Kidney (tissue), 13 donors: ENCODE measurements at regions not wholly inside any gene's neighbourhood (a gene's known extent, or its start where the extent isn't known, plus 50 kb on each side); places are given as distances from the start of the nearest gene placed in this dataset.

ENCODE experiments used
- DNase-seq, 5 donors: peaks; one replicate each; pipeline ENCODE4 v3.0.0-alpha.2; 2013 to 2020
- FAIRE-seq: peaks from 2 replicates; lab custom pipeline; 2012; peaks lifted over from hg19 to GRCh38; lab: Jason Lieb, UNC
- H3K27ac ChIP-seq, 2 donors: one replicate each; pipeline ENCODE4 v1.7.0; 2013; ENCODE audit warnings: low read depth in 2 of 2, low read length in 2 of 2, inconsistent platforms in 1 of 2
- H3K27me3 ChIP-seq: one replicate; pipeline ENCODE4 v1.7.1; 2013; ENCODE audit warnings: low read length, inconsistent platforms; ENCODE audit not compliant: control insufficient read depth, insufficient read depth
- H3K36me3 ChIP-seq, 3 donors: one replicate each; pipeline versions ENCODE4 v1.7.0 to v1.7.1; 2013; ENCODE audit warnings: low read length in 3 of 3, control low read depth in 1 of 3, inconsistent platforms in 1 of 3; ENCODE audit not compliant: insufficient read depth in 3 of 3, control insufficient read depth in 2 of 3
- H3K4me1 ChIP-seq, 3 donors: one replicate each; pipeline versions ENCODE4 v1.7.0 to v1.7.1; 2013; ENCODE audit warnings: low read length in 3 of 3, inconsistent platforms in 1 of 3, low read depth in 1 of 3; ENCODE audit not compliant: control insufficient read depth in 2 of 3, insufficient read depth in 2 of 3
- H3K4me3 ChIP-seq, 3 donors: one replicate each; pipeline versions ENCODE4 v1.7.0 to v1.8.1; 2013; ENCODE audit warnings: low read length in 3 of 3, control low read depth in 1 of 3, inconsistent platforms in 1 of 3
- H3K9ac ChIP-seq, 3 donors: one replicate each; pipeline versions ENCODE4 v1.7.0 to v1.7.1; 2013; ENCODE audit warnings: low read length in 3 of 3, control low read depth in 1 of 3, inconsistent platforms in 1 of 3
- H3K9me3 ChIP-seq, 3 donors: one replicate each; pipeline versions ENCODE4 v1.7.0 to v1.7.1; 2013; ENCODE audit warnings: low read length in 3 of 3, control low read depth in 1 of 3, inconsistent platforms in 1 of 3; ENCODE audit not compliant: control insufficient read depth in 2 of 3, insufficient read depth in 1 of 3
- intact Hi-C: fragments of 100-400 bp; cut with DNase I; formaldehyde crosslinking; loops from one replicate; pipeline ENCODE4 v1.11.1; 2022
- TF ChIP-seq, protein P1 (sequence below): IDR thresholded peaks from 3 replicates; pipeline ENCODE4 v1.5.1; 2012; ENCODE audit warnings: mild to moderate bottlenecking, moderate library complexity, borderline replicate concordance; ENCODE audit not compliant: insufficient read depth; ENCODE audit errors: extremely low read depth
- donor health status: control.
- donor health status: control.
- donor health status: control.
- donor health status: control.
- donor health status: control.
- donor health status: DM: yes; HTN: yes; CAD: no.
- donor health status: Normal renal cell carcinoma (clear cell type).

DNA sequence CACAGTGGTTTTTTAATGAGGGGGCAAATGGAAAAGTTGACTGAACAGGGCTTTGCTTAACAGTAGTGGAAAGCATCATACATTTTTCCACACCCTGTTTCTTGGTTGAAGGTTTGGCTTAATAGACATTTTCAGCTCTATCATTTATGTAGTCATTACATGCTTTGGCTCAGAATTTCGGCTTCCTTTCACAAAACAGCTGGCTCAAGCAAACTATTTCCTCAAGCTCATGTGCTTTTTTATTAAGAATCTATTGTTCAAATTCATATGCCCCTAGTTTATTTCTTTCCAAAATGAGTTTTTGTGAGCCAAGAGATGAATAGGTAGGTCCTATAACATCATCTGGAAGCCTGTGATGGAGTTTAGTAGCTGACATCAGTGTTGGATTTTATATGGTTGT lies 113.8 kb downstream of the SLITRK6 start:
- DNase-seq (no peak), FAIRE-seq (no peak)
- no peaks in the 10 kb centered on the region for H3K36me3 ChIP-seq
- no peaks in the 10 kb centered on the region for H3K27me3 ChIP-seq
- intact Hi-C loops = no loop called here
- TF ChIP-seq, protein P1, sequence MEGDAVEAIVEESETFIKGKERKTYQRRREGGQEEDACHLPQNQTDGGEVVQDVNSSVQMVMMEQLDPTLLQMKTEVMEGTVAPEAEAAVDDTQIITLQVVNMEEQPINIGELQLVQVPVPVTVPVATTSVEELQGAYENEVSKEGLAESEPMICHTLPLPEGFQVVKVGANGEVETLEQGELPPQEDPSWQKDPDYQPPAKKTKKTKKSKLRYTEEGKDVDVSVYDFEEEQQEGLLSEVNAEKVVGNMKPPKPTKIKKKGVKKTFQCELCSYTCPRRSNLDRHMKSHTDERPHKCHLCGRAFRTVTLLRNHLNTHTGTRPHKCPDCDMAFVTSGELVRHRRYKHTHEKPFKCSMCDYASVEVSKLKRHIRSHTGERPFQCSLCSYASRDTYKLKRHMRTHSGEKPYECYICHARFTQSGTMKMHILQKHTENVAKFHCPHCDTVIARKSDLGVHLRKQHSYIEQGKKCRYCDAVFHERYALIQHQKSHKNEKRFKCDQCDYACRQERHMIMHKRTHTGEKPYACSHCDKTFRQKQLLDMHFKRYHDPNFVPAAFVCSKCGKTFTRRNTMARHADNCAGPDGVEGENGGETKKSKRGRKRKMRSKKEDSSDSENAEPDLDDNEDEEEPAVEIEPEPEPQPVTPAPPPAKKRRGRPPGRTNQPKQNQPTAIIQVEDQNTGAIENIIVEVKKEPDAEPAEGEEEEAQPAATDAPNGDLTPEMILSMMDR = no peak
- no peak overlapping the region for H3K27ac ChIP-seq
- H3K9ac ChIP-seq = no peak overlapping the region
- H3K4me1 ChIP-seq = no peaks in the 10 kb centered on the region
- no peaks in the 10 kb centered on the region for H3K9me3 ChIP-seq
- H3K4me3 ChIP-seq = no peak overlapping the region

DNA sequence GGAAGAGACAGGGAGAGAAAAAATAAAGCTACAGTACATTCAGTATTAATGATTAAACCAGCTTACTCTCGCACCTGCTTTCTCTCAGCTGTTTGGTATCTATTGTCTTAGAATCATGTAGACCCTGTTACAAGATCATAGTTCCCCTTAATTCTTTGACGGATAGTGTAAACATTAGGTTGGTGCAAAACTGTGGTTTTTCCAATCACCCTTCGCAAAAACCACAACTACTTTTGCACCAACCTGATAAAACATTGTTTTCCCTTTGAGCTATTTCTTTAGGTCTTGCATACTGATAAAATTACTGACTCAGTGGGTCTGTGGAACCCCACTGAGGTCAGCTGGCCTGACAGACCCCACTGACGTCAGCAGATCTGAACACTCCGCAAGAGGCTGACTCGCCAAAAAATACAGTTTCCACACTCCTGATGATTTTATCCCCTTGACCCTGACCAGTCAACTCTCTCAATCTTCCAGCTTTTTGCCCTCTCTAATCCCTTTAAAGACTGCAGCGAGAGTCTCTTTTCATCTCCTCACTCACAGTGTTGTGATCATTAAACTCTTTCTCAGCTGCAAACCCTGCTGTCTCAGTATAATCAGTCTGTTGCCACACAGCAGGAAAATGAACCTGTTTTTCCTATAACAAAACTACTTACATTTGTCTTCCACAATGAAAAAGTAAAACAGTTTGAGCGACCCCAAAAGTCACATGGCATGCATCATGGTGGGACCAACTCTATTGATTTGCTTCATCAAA lies 123.9 kb downstream of the SLITRK6 start:
- no peak for DNase-seq

GRCh38 chr13:85671336-85671735 lies 127.9 kb downstream of the SLITRK6 start:
- Histone ChIP-seq H3K9me3 (peaks cover 0 to 5% (median 5%) of the 10 kb centered on the region in 3 donors), H3K4me1 (no peaks in the 10 kb centered on the region), H3K27ac (no peak overlapping the region), H3K27me3 (no peaks in the 10 kb centered on the region), H3K9ac (no peak overlapping the region), H3K4me3 (no peak overlapping the region), H3K36me3 (no peaks in the 10 kb centered on the region)
- intact Hi-C loops = no loop called here
- TF ChIP-seq, protein P1 = no peak
- FAIRE-seq (no peak), DNase-seq (no peak)

More for the DNA sequence above, 123.9 kb downstream of the SLITRK6 start:
- intact Hi-C loops = no loop called here
- H3K27me3 ChIP-seq = no peaks in the 10 kb centered on the region
- H3K4me1 ChIP-seq = no peaks in the 10 kb centered on the region
- H3K9ac ChIP-seq = no peak overlapping the region
- no peak overlapping the region for H3K4me3 ChIP-seq
- H3K9me3 ChIP-seq = peaks cover 0 to 5% (median 5%) of the 10 kb centered on the region in 3 donors
- FAIRE-seq = no peak
- H3K36me3 ChIP-seq = no peaks in the 10 kb centered on the region
- TF ChIP-seq, protein P1 = no peak
- no peak overlapping the region for H3K27ac ChIP-seq
